Vagina (tissue), 2 donors: ENCODE measurements at regions not wholly inside any gene's neighbourhood (a gene's known extent, or its start where the extent isn't known, plus 50 kb on each side); places are given as distances from the start of the nearest gene placed in this dataset.

Source experiments
- DNase-seq, 2 donors: peaks; one replicate each; pipeline ENCODE4 v3.0.0-alpha.2; 2017; ENCODE audit errors: extremely low spot score in 2 of 2
- H3K27ac ChIP-seq: fragments of 200-600 bp; sonication (generic); one replicate; pipeline ENCODE4 v1.5.1; 2019
- H3K27me3 ChIP-seq: fragments of 200-600 bp; sonication (generic); one replicate; pipeline ENCODE4 v1.5.1; 2019
- H3K36me3 ChIP-seq, 2 donors: fragments of 200-600 bp; sonication (generic); one replicate each; pipeline ENCODE4 v1.5.1; 2017 to 2019
- H3K4me1 ChIP-seq: fragments of 200-600 bp; sonication (generic); one replicate; pipeline ENCODE4 v1.5.1; 2019
- H3K4me3 ChIP-seq, 2 donors: fragments of 200-600 bp; sonication (generic); 1 replicate in 1 of 2; 2 replicates in 1 of 2; pipeline ENCODE4 v1.5.1; 2016 to 2019
- H3K9me3 ChIP-seq: fragments of 200-600 bp; sonication (generic); one replicate; pipeline ENCODE4 v1.5.1; 2019
- CTCF ChIP-seq, 3 experiments: fragments of 450-650 bp in 2 of 3; fragments of 200-600 bp in 1 of 3; sonication (generic) in 1 of 3; IDR thresholded peaks; one replicate each; pipeline ENCODE4 v1.5.1; 2017 to 2019; ENCODE audit warnings: antibody characterized with exemption in 3 of 3, mild to moderate bottlenecking in 2 of 3, moderate library complexity in 2 of 3
- POLR2A ChIP-seq, 2 donors: fragments of 450-650 bp; IDR thresholded peaks; one replicate each; pipeline ENCODE4 v1.6.1; 2017; ENCODE audit warnings: antibody characterized with exemption in 2 of 2, mild to moderate bottlenecking in 2 of 2, moderate library complexity in 2 of 2
- POLR2AphosphoS5 ChIP-seq, 2 donors: sonication (generic); formaldehyde crosslinking; IDR thresholded peaks; one replicate each; pipeline ENCODE4 v1.9.0; 2017; ENCODE audit warnings: antibody characterized with exemption in 2 of 2, mild to moderate bottlenecking in 2 of 2, low read depth in 1 of 2; ENCODE audit not compliant: insufficient read depth in 1 of 2
- intact Hi-C: fragments of 100-400 bp; cut with DNase I; formaldehyde crosslinking; loops from one replicate; pipeline ENCODE4 v1.15.1; 2023

GRCh38 chr21:35484851-35485250, 435.7 kb upstream of the RUNX1 start:
- no peaks in the 10 kb centered on the region for H3K4me1 ChIP-seq
- no peaks in the 10 kb centered on the region for H3K27me3 ChIP-seq
- intact Hi-C loops, result no loop called here
- no peaks in the 10 kb centered on the region for H3K36me3 ChIP-seq
- no peak overlapping the region for H3K27ac ChIP-seq
- no peak overlapping the region for H3K4me3 ChIP-seq
- no peak for DNase-seq
- no peaks in the 10 kb centered on the region for H3K9me3 ChIP-seq
- TF ChIP-seq POLR2A (IDR thresholded peaks at IDR 0.05), result no peak
- no peak for TF ChIP-seq POLR2AphosphoS5 (IDR thresholded peaks at IDR 0.05; ENCODE audit: insufficient read depth in 1 of 2, low read depth in 1 of 2)
- no peak for TF ChIP-seq CTCF (IDR thresholded peaks at IDR 0.05)

GRCh38 chr21:35484032-35484431, 434.9 kb upstream of the RUNX1 start:
- intact Hi-C loops, result no loop called here
- H3K27me3 ChIP-seq, result no peaks in the 10 kb centered on the region
- no peak for DNase-seq
- no peaks in the 10 kb centered on the region for H3K36me3 ChIP-seq
- no peak overlapping the region for H3K4me3 ChIP-seq
- H3K27ac ChIP-seq, result no peak overlapping the region
- H3K4me1 ChIP-seq, result no peaks in the 10 kb centered on the region
- H3K9me3 ChIP-seq, result no peaks in the 10 kb centered on the region
- no peak for TF ChIP-seq POLR2AphosphoS5 (IDR thresholded peaks at IDR 0.05; ENCODE audit: insufficient read depth in 1 of 2, low read depth in 1 of 2)
- TF ChIP-seq POLR2A (IDR thresholded peaks at IDR 0.05), result no peak
- no peak for TF ChIP-seq CTCF (IDR thresholded peaks at IDR 0.05)

- H3K27me3 ChIP-seq, result no peaks in the 10 kb centered on the region
- intact Hi-C loops, result no loop called here
- DNase-seq, result no peak
- no peak overlapping the region for H3K27ac ChIP-seq
- H3K9me3 ChIP-seq, result no peaks in the 10 kb centered on the region
- no peak overlapping the region for H3K4me3 ChIP-seq
- no peaks in the 10 kb centered on the region for H3K4me1 ChIP-seq
- no peaks in the 10 kb centered on the region for H3K36me3 ChIP-seq
- TF ChIP-seq CTCF (IDR thresholded peaks at IDR 0.05), result no peak
- no peak for TF ChIP-seq POLR2A (IDR thresholded peaks at IDR 0.05)
- TF ChIP-seq POLR2AphosphoS5 (IDR thresholded peaks at IDR 0.05; ENCODE audit: insufficient read depth in 1 of 2, low read depth in 1 of 2), result no peak
Observed at GRCh38 chr21:35482933-35483662, 434.0 kb upstream of the RUNX1 start.

- no peak for DNase-seq
Observed at GRCh38 chr21:35482096-35482495, 433.0 kb upstream of the RUNX1 start.

More at GRCh38 chr21:35482096-35482495, 433.0 kb upstream of the RUNX1 start:
- Histone ChIP-seq H3K9me3 (no peaks in the 10 kb centered on the region), H3K4me3 (no peak overlapping the region), H3K27ac (no peak overlapping the region), H3K27me3 (no peaks in the 10 kb centered on the region), H3K36me3 (no peaks in the 10 kb centered on the region), H3K4me1 (no peaks in the 10 kb centered on the region)
- intact Hi-C loops, result no loop called here
- no peak for TF ChIP-seq POLR2A (IDR thresholded peaks at IDR 0.05)
- no peak for TF ChIP-seq CTCF (IDR thresholded peaks at IDR 0.05)
- no peak for TF ChIP-seq POLR2AphosphoS5 (IDR thresholded peaks at IDR 0.05; ENCODE audit: insufficient read depth in 1 of 2, low read depth in 1 of 2)
